ENCODE measurements at regions not wholly inside any gene's neighbourhood (a gene's known extent, or its start where the extent isn't known, plus 50 kb on each side); places are given as distances from the start of the nearest gene placed in this dataset.

GRCh38 chr7:12911053-12911452 lies 223.6 kb downstream of the ARL4A start:
- H3K27ac Mint-ChIP-seq: no peak overlapping the region
- no peaks in the 10 kb centered on the region for H3K36me3 Mint-ChIP-seq (ENCODE audit: low read depth)
- TF ChIP-seq CTCF (IDR thresholded peaks at IDR 0.05): no peak
- intact Hi-C loops (cut with micrococcal nuclease): no loop called here
- H3K27me3 Mint-ChIP-seq: no peaks in the 10 kb centered on the region
- H3K9me3 Mint-ChIP-seq: no peaks in the 10 kb centered on the region
- no peaks in the 10 kb centered on the region for H3K4me1 Mint-ChIP-seq
- ATAC-seq (ENCODE audit: low read depth) (no peak), DNase-seq (no peak)
- H3K4me3 Mint-ChIP-seq: no peak overlapping the region
- POLR2A ChIA-PET: no interaction called here
- CTCF ChIA-PET: no interaction called here

DNA sequence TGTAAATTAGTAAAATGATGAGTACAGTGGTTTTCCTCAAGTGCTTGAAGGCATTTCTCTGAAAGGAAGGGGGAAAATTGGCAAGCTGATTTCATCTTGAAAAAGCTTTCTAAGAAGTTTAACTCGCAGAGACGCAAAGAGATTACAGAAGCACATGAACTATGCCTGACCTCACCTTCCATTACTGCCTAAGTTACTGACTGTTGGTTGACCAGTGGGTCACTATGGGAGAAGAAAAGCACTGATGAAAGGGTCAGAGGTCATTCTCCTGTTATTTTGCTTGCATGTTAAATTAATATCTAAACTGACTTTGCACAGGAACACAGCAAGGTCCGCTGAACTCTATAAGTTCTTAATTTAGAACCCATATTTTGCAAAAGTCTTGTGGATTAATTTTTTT lies 225.6 kb downstream of the ARL4A start:
- intact Hi-C loops (cut with micrococcal nuclease): no loop called here
- no peaks in the 10 kb centered on the region for H3K4me1 Mint-ChIP-seq
- no peak for TF ChIP-seq CTCF (IDR thresholded peaks at IDR 0.05)
- H3K27me3 Mint-ChIP-seq: no peaks in the 10 kb centered on the region
- ChIA-PET CTCF (no interaction called here), POLR2A (no interaction called here)
- peaks cover 3% of the 10 kb centered on the region for H3K9me3 Mint-ChIP-seq
- H3K4me3 Mint-ChIP-seq: no peak overlapping the region
- DNase-seq (no peak), ATAC-seq (ENCODE audit: low read depth) (no peak)
- H3K27ac Mint-ChIP-seq: no peak overlapping the region
- H3K36me3 Mint-ChIP-seq (ENCODE audit: low read depth): no peaks in the 10 kb centered on the region

DNA sequence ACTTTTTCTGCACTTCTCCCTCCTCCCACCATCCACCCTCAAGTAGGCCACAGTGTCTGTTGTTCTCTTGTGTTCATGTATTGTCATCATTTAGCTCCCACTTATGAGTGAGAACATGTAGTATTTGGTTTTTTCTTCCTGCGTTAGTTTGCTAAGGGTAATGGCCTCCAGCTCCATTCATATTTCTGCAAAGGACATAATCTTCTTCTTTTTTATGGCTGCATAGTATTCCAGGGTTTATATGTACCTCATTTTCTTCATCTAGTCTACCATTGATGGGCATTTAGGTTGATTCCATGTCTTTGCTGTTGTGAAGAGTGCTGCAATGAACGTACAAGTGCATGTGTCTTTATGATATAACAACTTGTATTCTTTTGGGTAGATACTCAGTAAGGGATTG lies 230.4 kb downstream of the ARL4A start:
- Mint-ChIP-seq H3K36me3 (ENCODE audit: low read depth) (no peaks in the 10 kb centered on the region), H3K4me3 (no peak overlapping the region), H3K27me3 (no peaks in the 10 kb centered on the region), H3K4me1 (no peaks in the 10 kb centered on the region), H3K9me3 (peaks cover 3% of the 10 kb centered on the region), H3K27ac (no peak overlapping the region)
- intact Hi-C loops (cut with micrococcal nuclease): no loop called here
- DNase-seq (no peak), ATAC-seq (ENCODE audit: low read depth) (no peak)
- no peak for TF ChIP-seq CTCF (IDR thresholded peaks at IDR 0.05)
- ChIA-PET POLR2A (no interaction called here), CTCF (no interaction called here)

- Mint-ChIP-seq H3K9me3 (peaks cover 3% of the 10 kb centered on the region), H3K4me3 (no peak overlapping the region), H3K4me1 (no peaks in the 10 kb centered on the region), H3K27me3 (no peaks in the 10 kb centered on the region), H3K27ac (no peak overlapping the region), H3K36me3 (ENCODE audit: low read depth) (no peaks in the 10 kb centered on the region)
- no peak for DNase-seq
- CTCF ChIA-PET: no interaction called here
- TF ChIP-seq CTCF (IDR thresholded peaks at IDR 0.05): no peak
- intact Hi-C loops (cut with micrococcal nuclease): no loop called here
- POLR2A ChIA-PET: no interaction called here
- no peak for ATAC-seq (ENCODE audit: low read depth)
Measured at GRCh38 chr7:12921751-12922345, 234.4 kb downstream of the ARL4A start.

GRCh38 chr7:12923971-12924370 lies 236.5 kb downstream of the ARL4A start:
- POLR2A ChIA-PET: no interaction called here
- no peaks in the 10 kb centered on the region for H3K4me1 Mint-ChIP-seq
- no peak overlapping the region for H3K27ac Mint-ChIP-seq
- H3K4me3 Mint-ChIP-seq: no peak overlapping the region
- H3K9me3 Mint-ChIP-seq: no peaks in the 10 kb centered on the region
- CTCF ChIA-PET: no interaction called here
- no peaks in the 10 kb centered on the region for H3K27me3 Mint-ChIP-seq
- no peaks in the 10 kb centered on the region for H3K36me3 Mint-ChIP-seq (ENCODE audit: low read depth)
- intact Hi-C loops (cut with micrococcal nuclease): no loop called here
- TF ChIP-seq CTCF (IDR thresholded peaks at IDR 0.05): no peak
- no peak for ATAC-seq (ENCODE audit: low read depth)
- DNase-seq: no peak

Data from activated B cell treated with CpG ODN at 0.5 μM for 24 hours (primary cell).